Parathyroid adenoma (tissue), 2 donors: ENCODE measurements at regions not wholly inside any gene's neighbourhood (a gene's known extent, or its start where the extent isn't known, plus 50 kb on each side); places are given as distances from the start of the nearest gene placed in this dataset.

Experiments
- H2AFZ ChIP-seq: fragments of 300-600 bp; sonication (generic); one replicate; pipeline ENCODE4 v1.7.0; 2017; ENCODE audit warnings: antibody characterized with exemption, mild to moderate bottlenecking
- H3K27ac ChIP-seq: fragments of 300-600 bp; sonication (generic); one replicate; pipeline ENCODE4 v1.7.0; 2017
- H3K27me3 ChIP-seq: fragments of 300-600 bp; sonication (generic); one replicate; pipeline ENCODE4 v1.7.0; 2017; ENCODE audit warnings: low read length; ENCODE audit not compliant: control insufficient read depth, insufficient read depth
- H3K36me3 ChIP-seq: fragments of 300-600 bp; sonication (generic); one replicate; pipeline ENCODE4 v1.7.0; 2017; ENCODE audit warnings: low read length; ENCODE audit not compliant: control insufficient read depth, insufficient read depth
- H3K4me1 ChIP-seq: fragments of 300-600 bp; sonication (generic); one replicate; pipeline ENCODE4 v1.7.0; 2017; ENCODE audit warnings: control low read depth
- H3K4me2 ChIP-seq: fragments of 300-600 bp; sonication (generic); one replicate; pipeline ENCODE4 v1.7.0; 2017; ENCODE audit warnings: low read length
- H3K4me3 ChIP-seq: fragments of 300-600 bp; sonication (generic); one replicate; pipeline ENCODE4 v1.7.0; 2017; ENCODE audit warnings: low read depth, low read length
- H3K79me2 ChIP-seq: fragments of 300-600 bp; sonication (generic); one replicate; pipeline ENCODE4 v1.7.0; 2017; ENCODE audit warnings: control low read depth
- H3K9ac ChIP-seq: fragments of 300-600 bp; sonication (generic); one replicate; pipeline ENCODE4 v1.7.0; 2017; ENCODE audit warnings: mild to moderate bottlenecking
- H3K9me3 ChIP-seq: fragments of 300-600 bp; sonication (generic); one replicate; pipeline ENCODE4 v1.7.0; 2017; ENCODE audit warnings: low read length; ENCODE audit not compliant: control insufficient read depth
- CTCF ChIP-seq: fragments of 300-600 bp; sonication (generic); IDR thresholded peaks from one replicate; pipeline ENCODE4 v1.7.0; 2017; ENCODE audit warnings: antibody characterized with exemption, mild to moderate bottlenecking
- donor health status: primary hyperparathyroidism.

GRCh38 chr5:171580502-171581265 lies 161.2 kb downstream of the FGF18 start:
- H3K36me3 ChIP-seq, result no peaks in the 10 kb centered on the region
- H3K4me2 ChIP-seq, result no peak overlapping the region
- no peaks in the 10 kb centered on the region for H3K4me1 ChIP-seq
- H3K27me3 ChIP-seq, result no peaks in the 10 kb centered on the region
- H3K79me2 ChIP-seq, result no peaks in the 10 kb centered on the region
- no peak overlapping the region for H2AFZ ChIP-seq
- no peak overlapping the region for H3K4me3 ChIP-seq
- no peaks in the 10 kb centered on the region for H3K9me3 ChIP-seq
- TF ChIP-seq CTCF, result no peak
- H3K9ac ChIP-seq, result no peak overlapping the region
- no peak overlapping the region for H3K27ac ChIP-seq

GRCh38 chr5:171581781-171582180 lies 162.3 kb downstream of the FGF18 start:
- Histone ChIP-seq H2AFZ (no peak overlapping the region), H3K9me3 (no peaks in the 10 kb centered on the region), H3K27ac (no peak overlapping the region), H3K36me3 (no peaks in the 10 kb centered on the region), H3K27me3 (no peaks in the 10 kb centered on the region), H3K4me1 (no peaks in the 10 kb centered on the region), H3K9ac (no peak overlapping the region), H3K4me3 (no peak overlapping the region), H3K4me2 (no peak overlapping the region), H3K79me2 (no peaks in the 10 kb centered on the region)
- TF ChIP-seq CTCF, result no peak

- Histone ChIP-seq H3K9ac (no peak overlapping the region), H3K36me3 (no peaks in the 10 kb centered on the region), H3K27me3 (no peaks in the 10 kb centered on the region), H3K79me2 (no peaks in the 10 kb centered on the region), H2AFZ (no peak overlapping the region), H3K4me2 (no peak overlapping the region), H3K9me3 (no peaks in the 10 kb centered on the region), H3K4me1 (no peaks in the 10 kb centered on the region), H3K27ac (no peak overlapping the region), H3K4me3 (no peak overlapping the region)
- TF ChIP-seq CTCF, result no peak
These were observed 163.4 kb downstream of the FGF18 start for GRCh38 chr5:171582849-171583248.

GRCh38 chr5:171585981-171586380 lies 166.5 kb downstream of the FGF18 start:
- H3K4me2 ChIP-seq, result no peak overlapping the region
- no peaks in the 10 kb centered on the region for H3K79me2 ChIP-seq
- no peak overlapping the region for H3K4me3 ChIP-seq
- no peak overlapping the region for H3K27ac ChIP-seq
- no peaks in the 10 kb centered on the region for H3K9me3 ChIP-seq
- H3K36me3 ChIP-seq, result no peaks in the 10 kb centered on the region
- no peak for TF ChIP-seq CTCF
- no peak overlapping the region for H3K9ac ChIP-seq
- H3K27me3 ChIP-seq, result no peaks in the 10 kb centered on the region
- no peak overlapping the region for H2AFZ ChIP-seq
- no peaks in the 10 kb centered on the region for H3K4me1 ChIP-seq

- Histone ChIP-seq H3K9ac (no peak overlapping the region), H3K4me2 (no peak overlapping the region), H3K9me3 (no peaks in the 10 kb centered on the region), H3K27me3 (no peaks in the 10 kb centered on the region), H3K79me2 (no peaks in the 10 kb centered on the region), H3K27ac (no peak overlapping the region), H3K36me3 (no peaks in the 10 kb centered on the region), H3K4me1 (no peaks in the 10 kb centered on the region), H2AFZ (no peak overlapping the region), H3K4me3 (no peak overlapping the region)
- TF ChIP-seq CTCF, result no peak
These were observed 167.0 kb downstream of the FGF18 start for GRCh38 chr5:171586436-171586835.
